Gastroesophageal sphincter (tissue), 4 donors: ENCODE measurements at regions not wholly inside any gene's neighbourhood (a gene's known extent, or its start where the extent isn't known, plus 50 kb on each side); places are given as distances from the start of the nearest gene placed in this dataset.

Experiments used
- ATAC-seq: fragments of 150-250 bp; one replicate; pipeline ENCODE4 v1.9.1; 2016; ENCODE audit warnings: mild to moderate bottlenecking, moderate library complexity
- H3K27ac ChIP-seq, 4 donors: fragments of 200-600 bp; sonication (generic) in 3 of 4; 1 replicate in 3 of 4; 2 replicates in 1 of 4; pipeline ENCODE4 v1.5.1; 2016 to 2019
- H3K27me3 ChIP-seq: fragments of 200-600 bp; sonication (generic); one replicate; pipeline ENCODE4 v1.5.1; 2019
- H3K36me3 ChIP-seq, 2 donors: fragments of 200-600 bp; sonication (generic); one replicate each; pipeline ENCODE4 v1.5.1; 2019; ENCODE audit warnings: control low read depth in 1 of 2
- H3K4me1 ChIP-seq, 3 donors: fragments of 200-600 bp; sonication (generic); 1 replicate in 2 of 3; 2 replicates in 1 of 3; pipeline ENCODE4 v1.5.1; 2016 to 2019; ENCODE audit warnings: control low read depth in 2 of 3
- H3K4me3 ChIP-seq, 2 donors: fragments of 200-600 bp; sonication (generic); one replicate each; pipeline ENCODE4 v1.5.1; 2019; ENCODE audit warnings: mild to moderate bottlenecking in 1 of 2, moderate library complexity in 1 of 2
- H3K9me3 ChIP-seq, 3 donors: fragments of 200-600 bp; sonication (generic); one replicate each; pipeline ENCODE4 v1.5.1; 2017 to 2019; ENCODE audit warnings: control low read depth in 2 of 3
- EP300 ChIP-seq: sonication (generic); formaldehyde crosslinking; IDR thresholded peaks from one replicate; pipeline ENCODE4 v1.6.1; 2017; ENCODE audit warnings: antibody characterized with exemption, mild to moderate bottlenecking
- POLR2A ChIP-seq, 2 donors: fragments of 450-650 bp; IDR thresholded peaks; one replicate each; pipeline ENCODE4 v1.6.1; 2017; ENCODE audit warnings: antibody characterized with exemption in 2 of 2, mild to moderate bottlenecking in 2 of 2, moderate library complexity in 1 of 2
- POLR2AphosphoS5 ChIP-seq: sonication (generic); formaldehyde crosslinking; IDR thresholded peaks from one replicate; pipeline ENCODE4 v1.6.1; 2017; ENCODE audit warnings: antibody characterized with exemption
- WGBS, 2 donors: methylation state at CpG; one replicate each; pipeline ENCODE4 v1.1.5; 2018; ENCODE audit warnings: low coverage in 1 of 2; 5-methylcytosine and 5-hydroxymethylcytosine counted together
- TF ChIP-seq, protein P1 (sequence below), 4 experiments: fragments of 200-600 bp in 2 of 4; fragments of 450-650 bp in 2 of 4; sonication (generic) in 1 of 4; IDR thresholded peaks; one replicate each; pipeline ENCODE4 v1.5.1; 2017 to 2019; ENCODE audit warnings: antibody characterized with exemption in 4 of 4, mild to moderate bottlenecking in 2 of 4, moderate library complexity in 2 of 4

DNA sequence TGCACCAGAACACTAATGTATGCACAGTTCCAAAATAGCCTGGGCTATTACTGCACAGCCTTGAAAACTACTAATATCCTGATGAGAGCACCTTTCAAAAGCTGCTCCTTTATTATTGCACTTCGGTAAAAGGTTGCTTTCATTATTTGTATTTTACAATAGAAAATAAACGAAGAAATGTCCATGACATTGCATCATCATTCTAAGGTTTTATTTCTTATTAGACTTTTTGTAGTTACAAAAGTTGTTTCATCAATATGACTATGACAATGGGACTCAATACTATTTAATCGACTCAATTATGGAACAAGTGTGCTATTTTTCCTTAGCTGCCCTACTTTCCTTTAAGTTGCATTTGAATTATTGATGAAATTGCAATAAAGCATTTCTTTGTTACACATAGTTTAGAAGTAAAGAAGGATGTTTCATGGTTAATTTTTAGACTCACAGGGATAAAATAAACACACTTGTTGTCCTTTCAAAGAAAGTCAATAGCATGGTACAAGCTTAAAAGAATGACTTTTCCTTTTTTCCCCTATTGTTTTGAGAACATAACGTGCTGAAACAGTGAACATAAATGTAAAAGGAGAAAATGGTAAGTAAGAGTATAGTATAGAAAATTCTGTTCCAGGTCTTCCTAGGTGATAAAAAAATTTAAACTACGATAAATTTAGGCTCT is 407.6 kb downstream of the BCAT1 start:
- no peak for ATAC-seq
- 77 to 85% methylated on average over 5 of the region's 5 CpGs for WGBS, 2 donors
- no peaks in the 10 kb centered on the region for H3K4me1 ChIP-seq
- TF ChIP-seq EP300 (no peak), POLR2AphosphoS5 (no peak), POLR2A (IDR thresholded peaks at IDR 0.05) (no peak)
- TF ChIP-seq, protein P1, sequence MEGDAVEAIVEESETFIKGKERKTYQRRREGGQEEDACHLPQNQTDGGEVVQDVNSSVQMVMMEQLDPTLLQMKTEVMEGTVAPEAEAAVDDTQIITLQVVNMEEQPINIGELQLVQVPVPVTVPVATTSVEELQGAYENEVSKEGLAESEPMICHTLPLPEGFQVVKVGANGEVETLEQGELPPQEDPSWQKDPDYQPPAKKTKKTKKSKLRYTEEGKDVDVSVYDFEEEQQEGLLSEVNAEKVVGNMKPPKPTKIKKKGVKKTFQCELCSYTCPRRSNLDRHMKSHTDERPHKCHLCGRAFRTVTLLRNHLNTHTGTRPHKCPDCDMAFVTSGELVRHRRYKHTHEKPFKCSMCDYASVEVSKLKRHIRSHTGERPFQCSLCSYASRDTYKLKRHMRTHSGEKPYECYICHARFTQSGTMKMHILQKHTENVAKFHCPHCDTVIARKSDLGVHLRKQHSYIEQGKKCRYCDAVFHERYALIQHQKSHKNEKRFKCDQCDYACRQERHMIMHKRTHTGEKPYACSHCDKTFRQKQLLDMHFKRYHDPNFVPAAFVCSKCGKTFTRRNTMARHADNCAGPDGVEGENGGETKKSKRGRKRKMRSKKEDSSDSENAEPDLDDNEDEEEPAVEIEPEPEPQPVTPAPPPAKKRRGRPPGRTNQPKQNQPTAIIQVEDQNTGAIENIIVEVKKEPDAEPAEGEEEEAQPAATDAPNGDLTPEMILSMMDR (IDR thresholded peaks at IDR 0.05): no peak
- H3K27ac ChIP-seq: no peak overlapping the region
- no peak overlapping the region for H3K4me3 ChIP-seq
- H3K36me3 ChIP-seq: no peaks in the 10 kb centered on the region
- H3K9me3 ChIP-seq: no peaks in the 10 kb centered on the region
- H3K27me3 ChIP-seq: no peaks in the 10 kb centered on the region

DNA sequence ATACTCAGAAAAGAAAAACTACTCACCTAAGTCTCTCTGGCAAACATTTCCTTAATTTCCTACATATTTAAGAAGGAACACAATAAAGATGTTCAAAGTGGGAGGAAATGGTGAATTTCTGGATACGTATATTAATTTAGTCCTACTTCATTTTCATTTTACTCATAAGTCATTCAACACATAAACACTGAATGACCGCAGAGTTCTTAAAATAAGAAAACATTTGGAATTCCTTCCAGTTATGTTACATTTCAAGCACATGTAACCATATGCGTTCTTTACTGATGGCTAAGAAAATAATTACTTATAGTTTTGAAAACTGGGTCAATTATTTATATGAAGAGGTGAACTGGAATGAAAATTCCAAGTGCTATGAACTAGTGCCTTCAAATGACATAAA is 409.3 kb downstream of the BCAT1 start:
- TF ChIP-seq POLR2A (IDR thresholded peaks at IDR 0.05) (no peak), EP300 (no peak), POLR2AphosphoS5 (no peak)
- TF ChIP-seq, protein P1 (IDR thresholded peaks at IDR 0.05): no peak
- no peaks in the 10 kb centered on the region for H3K27me3 ChIP-seq
- no peak overlapping the region for H3K4me3 ChIP-seq
- no peak overlapping the region for H3K27ac ChIP-seq
- H3K36me3 ChIP-seq: no peaks in the 10 kb centered on the region
- WGBS, 2 donors: 86 to 90% methylated on average over 3 of the region's 3 CpGs
- ATAC-seq: no peak
- H3K9me3 ChIP-seq: no peaks in the 10 kb centered on the region
- peaks cover 0 to 10% (median 0%) of the 10 kb centered on the region in 3 donors for H3K4me1 ChIP-seq

DNA sequence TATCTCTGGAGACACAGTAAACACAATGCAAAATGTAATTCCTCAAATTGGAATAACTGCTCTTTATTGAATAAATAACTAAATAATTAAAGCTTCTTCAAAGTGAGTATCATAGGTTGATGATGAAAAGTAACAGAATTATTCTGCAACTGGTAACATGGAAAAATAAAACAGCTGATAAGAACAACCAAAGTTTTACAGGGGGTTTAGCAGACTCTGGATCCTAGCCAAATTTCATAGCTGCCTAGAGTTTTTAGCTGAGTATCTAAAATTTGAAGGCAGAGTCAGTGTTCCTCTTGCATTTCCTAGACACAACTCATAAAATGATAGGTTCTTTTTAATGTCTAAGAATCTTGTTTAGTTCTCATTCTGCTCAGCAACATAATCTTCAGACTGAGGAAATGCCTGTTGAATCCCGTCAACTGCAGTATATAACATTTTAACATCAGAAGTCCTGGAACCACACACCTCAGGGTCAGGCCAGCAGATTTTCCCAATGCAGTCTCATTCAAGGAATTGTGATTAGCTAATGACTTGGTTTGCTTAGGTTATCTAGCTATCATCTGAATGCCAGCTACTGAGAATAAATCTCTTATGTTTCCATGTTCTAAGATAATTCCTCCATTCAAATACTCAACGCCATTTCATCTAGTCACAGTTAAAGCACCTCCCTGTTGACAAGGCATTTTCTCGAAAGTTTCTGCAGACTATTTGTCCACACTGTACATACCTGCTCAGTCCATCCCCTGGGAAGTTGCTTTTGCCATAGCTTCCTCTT is 411.6 kb downstream of the BCAT1 start:
- Histone ChIP-seq H3K27ac (peak overlapping the region in 2 of 4 donors; percentile 10 to 42), H3K9me3 (no peaks in the 10 kb centered on the region), H3K36me3 (no peaks in the 10 kb centered on the region), H3K27me3 (no peaks in the 10 kb centered on the region), H3K4me1 (peaks cover 0 to 14% (median 0%) of the 10 kb centered on the region in 3 donors), H3K4me3 (no peak overlapping the region)
- 87 to 88% methylated on average over 3 of the region's 3 CpGs for WGBS, 2 donors
- TF ChIP-seq, protein P1 (IDR thresholded peaks at IDR 0.05): no peak
- TF ChIP-seq EP300 (no peak), POLR2A (IDR thresholded peaks at IDR 0.05) (no peak), POLR2AphosphoS5 (no peak)
- ATAC-seq: no peak

DNA sequence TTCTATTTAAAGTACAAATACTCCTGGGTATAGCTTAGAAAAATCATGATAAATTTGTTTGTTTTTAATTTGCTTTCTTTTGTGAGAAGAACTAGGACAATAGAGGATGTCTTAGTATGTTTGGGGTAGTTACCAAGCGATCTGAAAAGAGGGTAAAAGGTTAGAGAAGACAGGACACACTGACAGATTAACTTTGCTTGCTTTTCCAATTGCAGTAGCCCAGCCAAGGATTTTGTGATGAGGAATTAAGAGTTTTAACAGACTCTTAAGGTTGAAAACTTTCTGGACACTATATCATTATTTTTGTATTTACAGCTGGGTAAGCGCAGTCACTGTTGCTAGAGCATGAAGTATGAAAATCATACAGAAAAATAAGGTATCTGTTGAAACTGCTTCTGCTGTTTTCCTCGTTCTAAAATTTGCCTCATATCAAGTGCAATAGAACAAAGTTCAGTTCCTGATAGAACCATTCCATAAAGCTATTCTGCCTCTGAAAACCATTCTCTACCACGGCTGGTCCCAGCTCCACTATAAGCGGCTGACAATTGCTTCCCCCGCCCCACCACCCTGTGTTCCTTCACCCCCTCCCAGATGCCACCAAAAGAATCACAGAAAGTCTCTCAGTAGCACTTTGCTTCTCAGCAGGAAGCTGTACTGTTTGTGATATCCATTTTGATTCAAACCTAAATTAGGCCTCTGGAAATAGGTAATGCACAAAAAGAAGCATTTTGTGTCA is 413.4 kb downstream of the BCAT1 start:
- TF ChIP-seq POLR2A (IDR thresholded peaks at IDR 0.05) (no peak), EP300 (no peak), POLR2AphosphoS5 (no peak)
- TF ChIP-seq, protein P1 (IDR thresholded peaks at IDR 0.05): no peak
- WGBS, 2 donors: 45 to 74% methylated on average over 5 to 6 of the region's 6 CpGs
- no peaks in the 10 kb centered on the region for H3K9me3 ChIP-seq
- no peak overlapping the region for H3K4me3 ChIP-seq
- no peaks in the 10 kb centered on the region for H3K36me3 ChIP-seq
- H3K27me3 ChIP-seq: no peaks in the 10 kb centered on the region
- peaks cover 0 to 14% (median 0%) of the 10 kb centered on the region in 3 donors for H3K4me1 ChIP-seq
- ATAC-seq: no peak
- H3K27ac ChIP-seq: peak overlapping the region in 3 of 4 donors; percentile 17 to 38 (median 28)
